PC-9 (cell line): ENCODE measurements at regions not wholly inside any gene's neighbourhood (a gene's known extent, or its start where the extent isn't known, plus 50 kb on each side); places are given as distances from the start of the nearest gene placed in this dataset.

Source experiments
- BruUV-seq: library from RNA; stranded (reverse); fragments of 400-500 nt; replicated peaks from 2 replicates; lab custom pipeline; 2021; lab: Mats Ljungman, UMichigan
- CTCF ChIA-PET: fragments of 300-600 bp; sonication (Branson Sonifier 250); formaldehyde crosslinking; loops from one replicate; lab custom pipeline; 2022; ENCODE audit warnings: antibody characterized with exemption; lab: Charles Lee
- POLR2A ChIA-PET: fragments of 300-600 bp; sonication (Branson Sonifier 250); formaldehyde crosslinking; loops from one replicate; lab custom pipeline; 2022; ENCODE audit warnings: antibody characterized with exemption; ENCODE audit not compliant: unreplicated experiment; lab: Charles Lee
- DNase-seq, 2 experiments: peaks; one replicate each; pipeline versions ENCODE4 v3.0.0 to v3.0.0-alpha.2; 2015 to 2022; ENCODE audit warnings: mixed read lengths in 1 of 2
- H2AFZ ChIP-seq: fragments of 200-600 bp; sonication (generic); 2 replicates; pipeline ENCODE4 v1.8.1; 2017; ENCODE audit warnings: antibody characterized with exemption
- H3F3A ChIP-seq: fragments of 200-600 bp; sonication (generic); 2 replicates; pipeline ENCODE4 v1.8.1; 2017; ENCODE audit warnings: antibody characterized with exemption, mild to moderate bottlenecking, low read depth; ENCODE audit not compliant: insufficient read depth
- H3K27ac ChIP-seq: fragments of 200-600 bp; sonication (generic); 2 replicates; pipeline ENCODE4 v1.6.1; 2016; ENCODE audit warnings: mixed run types
- H3K27me3 ChIP-seq: fragments of 200-600 bp; sonication (generic); 2 replicates; pipeline ENCODE4 v1.6.1; 2016; ENCODE audit warnings: low read depth, mixed run types; ENCODE audit not compliant: insufficient read depth
- H3K36me3 ChIP-seq: fragments of 200-600 bp; sonication (generic); 2 replicates; pipeline ENCODE4 v1.6.1; 2016; ENCODE audit warnings: low read depth, mixed run types
- H3K4me1 ChIP-seq: fragments of 200-600 bp; sonication (generic); replicated peaks from 2 replicates; pipeline ENCODE4 v1.6.1; 2016; ENCODE audit warnings: mixed run types; ENCODE audit not compliant: insufficient read depth
- H3K4me2 ChIP-seq: fragments of 200-600 bp; sonication (generic); 2 replicates; pipeline ENCODE4 v1.6.1; 2017; ENCODE audit warnings: mixed run types
- H3K4me3 ChIP-seq: fragments of 200-600 bp; sonication (generic); 2 replicates; pipeline ENCODE4 v1.6.1; 2016; ENCODE audit warnings: mixed run types
- H3K79me2 ChIP-seq: fragments of 200-600 bp; sonication (generic); 2 replicates; pipeline ENCODE4 v1.6.1; 2017; ENCODE audit warnings: low read depth, mixed run types
- H3K9me2 ChIP-seq: fragments of 200-600 bp; sonication (generic); 2 replicates; pipeline ENCODE4 v1.8.1; 2017; ENCODE audit warnings: mild to moderate bottlenecking; ENCODE audit not compliant: insufficient read depth
- H3K9me3 ChIP-seq: fragments of 200-600 bp; sonication (generic); 2 replicates; pipeline ENCODE4 v1.8.1; 2016; ENCODE audit warnings: low read depth; ENCODE audit not compliant: insufficient read depth
- H4K20me1 ChIP-seq: fragments of 200-600 bp; sonication (generic); 2 replicates; pipeline ENCODE4 v1.8.1; 2017; ENCODE audit not compliant: insufficient read depth
- CTCF ChIP-seq: fragments of 200-600 bp; sonication (generic); conservative IDR thresholded peaks from 2 replicates; pipeline ENCODE4 v1.6.1; 2017; ENCODE audit warnings: mixed run types, antibody characterized with exemption, mild to moderate bottlenecking, moderate library complexity
- EZH2 ChIP-seq: fragments of 200-600 bp; sonication (generic); IDR thresholded peaks from 2 replicates; pipeline ENCODE4 v1.8.0; 2017; ENCODE audit warnings: antibody characterized with exemption, low read depth
- intact Hi-C: fragments of 100-400 bp; cut with micrococcal nuclease; formaldehyde crosslinking; loops from one replicate; pipeline ENCODE4 v1.10.0; 2022; ENCODE audit not compliant: unreplicated experiment

- H3K4me1 ChIP-seq = no peaks in the 10 kb centered on the region
- H3K27ac ChIP-seq = no peak overlapping the region
- H3K36me3 ChIP-seq = no peaks in the 10 kb centered on the region
- H3K9me2 ChIP-seq = no peaks in the 10 kb centered on the region
- intact Hi-C loops = no loop called here
- CTCF ChIA-PET = no interaction called here
- DNase-seq = no peak
- no peaks in the 10 kb centered on the region for H3F3A ChIP-seq
- no peak overlapping the region for H3K4me3 ChIP-seq
- no peaks in the 10 kb centered on the region for H3K79me2 ChIP-seq
- no TSS peak for BruUV-seq
- H2AFZ ChIP-seq = no peak overlapping the region
- H3K27me3 ChIP-seq = no peaks in the 10 kb centered on the region
- TF ChIP-seq CTCF = no peak
- TF ChIP-seq EZH2 = no peak
- POLR2A ChIA-PET = no interaction called here
- no peaks in the 10 kb centered on the region for H3K9me3 ChIP-seq
- H3K4me2 ChIP-seq = no peak overlapping the region
- H4K20me1 ChIP-seq = no peaks in the 10 kb centered on the region
Measured at GRCh38 chr15:95350908-95351307, 979.6 kb upstream of the NR2F2 start.

DNA sequence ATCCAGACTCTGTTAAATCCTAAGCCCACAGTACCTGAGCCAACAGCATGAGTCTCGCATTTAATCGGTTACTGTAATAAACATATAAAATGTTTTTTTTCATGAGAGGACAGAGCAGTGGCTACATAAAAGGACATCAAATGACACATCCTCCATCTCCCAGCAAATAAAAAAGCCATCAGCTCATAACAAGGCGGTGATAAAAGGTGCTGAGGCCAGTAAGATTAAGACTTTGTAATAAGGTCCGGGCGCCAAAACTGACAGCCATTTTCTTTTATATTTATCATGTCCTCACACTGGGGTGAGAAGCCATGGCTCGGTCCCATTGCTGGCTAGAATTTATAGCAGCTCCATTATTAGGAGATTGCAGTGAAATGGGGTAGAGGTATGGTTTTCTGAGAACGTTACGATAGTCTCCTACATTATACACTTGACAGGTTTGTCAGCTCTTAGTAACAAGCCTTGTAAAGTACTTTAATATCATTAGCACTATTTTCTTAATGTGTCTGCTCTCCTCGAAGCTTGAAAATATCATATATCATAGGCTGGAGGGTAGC lies 977.8 kb upstream of the NR2F2 start:
- Histone ChIP-seq H3K79me2 (no peaks in the 10 kb centered on the region), H4K20me1 (no peaks in the 10 kb centered on the region), H3F3A (no peaks in the 10 kb centered on the region), H3K9me2 (no peaks in the 10 kb centered on the region), H3K4me2 (no peak overlapping the region), H3K27me3 (no peaks in the 10 kb centered on the region), H3K9me3 (no peaks in the 10 kb centered on the region), H2AFZ (no peak overlapping the region), H3K36me3 (no peaks in the 10 kb centered on the region), H3K4me1 (no peaks in the 10 kb centered on the region), H3K4me3 (no peak overlapping the region), H3K27ac (no peak overlapping the region)
- BruUV-seq = no TSS peak
- ChIA-PET CTCF (no interaction called here), POLR2A (no interaction called here)
- no peak for DNase-seq
- TF ChIP-seq CTCF (no peak), EZH2 (no peak)
- intact Hi-C loops = no loop called here

DNA sequence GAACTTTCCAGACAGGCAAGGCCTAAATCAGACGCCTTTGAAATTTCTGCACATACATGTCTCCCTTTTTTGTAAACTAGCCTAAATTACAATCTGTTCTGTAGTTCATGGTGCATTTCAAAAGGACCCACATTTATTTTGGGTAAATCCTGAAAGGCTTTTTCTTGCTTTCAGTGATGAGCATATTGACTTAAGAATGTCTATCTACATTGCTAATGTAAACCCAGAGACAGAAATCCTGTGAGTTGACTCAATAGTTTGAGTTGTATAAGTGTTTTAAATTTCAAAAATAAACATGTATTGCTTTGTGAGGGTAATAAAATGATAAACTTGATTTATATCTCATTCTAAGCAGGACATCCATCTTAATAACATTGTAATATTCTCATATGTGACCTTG lies 977.0 kb upstream of the NR2F2 start:
- DNase-seq = no peak
- Histone ChIP-seq H3K36me3 (no peaks in the 10 kb centered on the region), H3K4me1 (no peaks in the 10 kb centered on the region), H3K27ac (no peak overlapping the region), H3K4me3 (no peak overlapping the region), H4K20me1 (no peaks in the 10 kb centered on the region), H3K4me2 (no peak overlapping the region), H3K79me2 (no peaks in the 10 kb centered on the region), H3K27me3 (no peaks in the 10 kb centered on the region), H3F3A (no peaks in the 10 kb centered on the region), H3K9me2 (no peaks in the 10 kb centered on the region), H3K9me3 (no peaks in the 10 kb centered on the region), H2AFZ (no peak overlapping the region)
- no TSS peak for BruUV-seq
- intact Hi-C loops = no loop called here
- POLR2A ChIA-PET = interaction anchor here (0.6 kb wide), 1 partner anchor 197 kb away, joined by 3 read pairs; no protein-coding TSS in a partner anchor
- TF ChIP-seq CTCF (no peak), EZH2 (no peak)
- CTCF ChIA-PET = no interaction called here
